Subcutaneous abdominal adipose tissue (tissue), 5 donors: ENCODE measurements at regions not wholly inside any gene's neighbourhood (a gene's known extent, or its start where the extent isn't known, plus 50 kb on each side); places are given as distances from the start of the nearest gene placed in this dataset.

Source experiments
- H3K27ac ChIP-seq: one replicate; pipeline ENCODE4 v1.7.0; 2013; ENCODE audit warnings: low read depth, mild to moderate bottlenecking, inconsistent platforms, low read length, moderate library complexity
- H3K27me3 ChIP-seq, 5 donors: one replicate each; pipeline ENCODE4 v1.7.0; 2013; ENCODE audit warnings: low read length in 5 of 5, inconsistent platforms in 1 of 5; ENCODE audit not compliant: control insufficient read depth in 5 of 5, insufficient read depth in 4 of 5
- H3K36me3 ChIP-seq, 5 donors: one replicate each; pipeline ENCODE4 v1.7.0; 2013; ENCODE audit warnings: low read length in 5 of 5; ENCODE audit not compliant: control insufficient read depth in 5 of 5, insufficient read depth in 5 of 5
- H3K4me1 ChIP-seq, 5 donors: one replicate each; pipeline ENCODE4 v1.7.0; 2013; ENCODE audit warnings: low read length in 5 of 5, mild to moderate bottlenecking in 3 of 5, moderate library complexity in 1 of 5; ENCODE audit not compliant: control insufficient read depth in 5 of 5, insufficient read depth in 5 of 5
- H3K4me3 ChIP-seq, 5 donors: one replicate each; pipeline ENCODE4 v1.7.0; 2013; ENCODE audit warnings: low read length in 5 of 5, low read depth in 1 of 5
- H3K9ac ChIP-seq, 5 donors: one replicate each; pipeline ENCODE4 v1.7.0; 2013; ENCODE audit warnings: low read length in 5 of 5, mild to moderate bottlenecking in 4 of 5, moderate library complexity in 3 of 5
- H3K9me3 ChIP-seq, 5 donors: one replicate each; pipeline ENCODE4 v1.7.0; 2013; ENCODE audit warnings: low read length in 5 of 5; ENCODE audit not compliant: control insufficient read depth in 5 of 5
- donor health status: healthy.
- donor health status: healthy.
- donor health status: healthy.
- donor health status: healthy.
- donor health status: healthy.

DNA sequence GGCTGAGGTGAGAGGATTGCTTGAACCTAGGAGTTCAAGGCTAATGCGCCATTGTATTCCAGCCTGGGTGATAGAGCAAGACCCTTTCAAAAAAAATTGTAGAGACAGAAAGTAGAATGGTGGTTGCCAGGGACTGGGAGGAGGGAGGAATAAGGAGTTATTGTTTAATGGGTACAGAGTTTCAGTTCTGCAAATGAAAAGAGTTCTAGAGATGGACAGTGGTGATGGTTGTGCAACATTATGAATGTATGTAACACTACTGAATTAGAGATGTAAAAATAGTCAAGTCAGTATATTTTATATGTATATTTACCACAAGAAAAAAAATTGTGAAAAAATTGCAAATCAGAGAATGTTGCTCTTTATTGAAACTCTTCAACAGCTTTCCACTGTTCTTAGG, 266.5 kb upstream of the NPY start:
- Histone ChIP-seq H3K4me1 (no peaks in the 10 kb centered on the region), H3K27ac (no peak overlapping the region), H3K4me3 (no peak overlapping the region), H3K36me3 (no peaks in the 10 kb centered on the region), H3K9ac (no peak overlapping the region), H3K27me3 (no peaks in the 10 kb centered on the region), H3K9me3 (peaks cover 0 to 10% (median 0%) of the 10 kb centered on the region in 5 donors)

- peaks cover 0 to 7% (median 0%) of the 10 kb centered on the region in 5 donors for H3K9me3 ChIP-seq
- no peaks in the 10 kb centered on the region for H3K4me1 ChIP-seq
- H3K36me3 ChIP-seq = no peaks in the 10 kb centered on the region
- H3K27me3 ChIP-seq = no peaks in the 10 kb centered on the region
- H3K9ac ChIP-seq = no peak overlapping the region
- H3K4me3 ChIP-seq = no peak overlapping the region
- no peak overlapping the region for H3K27ac ChIP-seq
Observed at GRCh38 chr7:24018331-24018730, 265.7 kb upstream of the NPY start.

DNA sequence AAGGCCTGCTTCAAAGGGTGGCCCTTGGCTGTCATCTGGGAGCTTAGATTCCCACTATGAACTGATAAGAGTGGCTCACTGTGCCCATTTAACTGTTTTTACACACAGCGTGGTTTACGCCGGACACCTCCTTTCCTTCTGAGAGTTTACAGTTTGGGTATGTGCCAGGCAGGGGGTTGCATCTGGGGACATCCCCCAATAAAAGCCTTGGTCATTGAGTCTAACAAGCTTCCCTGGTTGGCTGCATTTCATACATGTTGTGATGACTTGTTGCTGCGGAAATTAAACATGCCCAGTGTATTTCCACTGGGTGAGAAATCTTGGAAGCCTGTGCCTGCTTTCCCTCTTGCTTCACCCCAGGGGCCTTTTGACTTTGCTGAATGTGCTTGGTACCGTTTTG, 264.1 kb upstream of the NPY start:
- H3K9ac ChIP-seq = no peak overlapping the region
- no peak overlapping the region for H3K27ac ChIP-seq
- peaks cover 0 to 3% (median 0%) of the 10 kb centered on the region in 5 donors for H3K9me3 ChIP-seq
- no peaks in the 10 kb centered on the region for H3K27me3 ChIP-seq
- no peaks in the 10 kb centered on the region for H3K4me1 ChIP-seq
- no peak overlapping the region for H3K4me3 ChIP-seq
- no peaks in the 10 kb centered on the region for H3K36me3 ChIP-seq

DNA sequence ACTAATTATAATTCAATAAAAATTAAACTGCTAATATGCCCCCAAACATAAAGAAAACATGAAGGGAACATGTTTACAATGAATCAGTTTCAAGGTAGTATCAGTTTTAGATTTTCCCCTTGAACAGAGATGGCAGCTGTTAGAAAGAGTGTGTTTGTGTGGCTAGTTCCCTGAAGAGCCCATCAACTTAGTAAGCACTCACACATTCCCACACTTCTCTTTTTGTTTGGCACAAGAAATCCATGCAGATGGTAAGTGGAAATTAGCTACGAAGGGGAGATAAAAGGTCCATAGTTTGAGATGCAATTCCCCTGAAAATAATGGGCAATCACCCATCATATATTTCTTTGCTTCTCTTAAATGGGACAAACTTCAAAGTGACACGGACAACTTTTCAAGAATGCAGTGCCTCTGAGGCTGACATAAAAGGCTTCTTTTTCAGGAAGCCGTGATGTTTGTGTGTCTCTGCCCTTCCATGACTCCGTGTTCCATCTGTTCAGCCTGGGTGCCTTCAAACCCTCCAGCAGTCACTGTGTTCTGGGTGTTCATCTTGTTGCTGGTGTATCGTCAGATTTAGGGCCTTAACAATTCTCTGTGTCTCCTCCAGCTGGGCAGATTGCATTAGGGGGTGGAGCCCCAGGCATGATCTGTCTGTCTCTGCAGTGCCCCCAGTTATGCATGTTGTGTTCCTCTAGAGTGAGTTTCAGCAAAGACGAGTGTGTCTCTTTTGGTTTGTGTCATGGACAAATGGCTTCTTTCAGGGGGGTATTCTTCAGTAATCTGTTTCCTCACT, 259.5 kb upstream of the NPY start:
- Histone ChIP-seq H3K27ac (no peak overlapping the region), H3K9me3 (no peaks in the 10 kb centered on the region), H3K27me3 (no peaks in the 10 kb centered on the region), H3K4me1 (no peaks in the 10 kb centered on the region), H3K4me3 (no peak overlapping the region), H3K9ac (no peak overlapping the region), H3K36me3 (no peaks in the 10 kb centered on the region)

- Histone ChIP-seq H3K27ac (no peak overlapping the region), H3K9ac (no peak overlapping the region), H3K27me3 (no peaks in the 10 kb centered on the region), H3K4me3 (no peak overlapping the region), H3K36me3 (no peaks in the 10 kb centered on the region), H3K9me3 (no peaks in the 10 kb centered on the region), H3K4me1 (no peaks in the 10 kb centered on the region)
Observed at GRCh38 chr7:24025094-24025493, 258.9 kb upstream of the NPY start.

DNA sequence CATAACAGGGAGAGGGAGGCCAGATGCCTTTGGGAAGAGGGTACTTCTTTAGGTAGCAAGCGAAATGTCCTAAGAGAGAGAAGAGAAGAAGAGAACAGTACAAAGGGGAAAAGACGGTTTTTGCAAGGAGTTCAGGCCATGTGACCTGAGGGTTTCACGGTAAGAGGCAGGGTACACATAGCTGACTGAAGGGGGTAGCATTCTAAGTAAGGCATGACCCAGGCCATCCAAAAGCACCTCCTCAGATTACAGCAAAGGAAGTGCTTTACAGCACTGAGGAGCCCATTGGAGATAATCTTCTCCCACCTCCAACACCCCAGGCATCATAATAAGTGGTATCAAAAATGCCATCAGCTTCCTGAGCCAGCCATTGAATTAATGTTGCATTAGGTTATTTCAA, 258.2 kb upstream of the NPY start:
- H3K27me3 ChIP-seq = no peaks in the 10 kb centered on the region
- no peaks in the 10 kb centered on the region for H3K9me3 ChIP-seq
- H3K9ac ChIP-seq = no peak overlapping the region
- no peaks in the 10 kb centered on the region for H3K4me1 ChIP-seq
- no peak overlapping the region for H3K27ac ChIP-seq
- no peaks in the 10 kb centered on the region for H3K36me3 ChIP-seq
- H3K4me3 ChIP-seq = no peak overlapping the region

DNA sequence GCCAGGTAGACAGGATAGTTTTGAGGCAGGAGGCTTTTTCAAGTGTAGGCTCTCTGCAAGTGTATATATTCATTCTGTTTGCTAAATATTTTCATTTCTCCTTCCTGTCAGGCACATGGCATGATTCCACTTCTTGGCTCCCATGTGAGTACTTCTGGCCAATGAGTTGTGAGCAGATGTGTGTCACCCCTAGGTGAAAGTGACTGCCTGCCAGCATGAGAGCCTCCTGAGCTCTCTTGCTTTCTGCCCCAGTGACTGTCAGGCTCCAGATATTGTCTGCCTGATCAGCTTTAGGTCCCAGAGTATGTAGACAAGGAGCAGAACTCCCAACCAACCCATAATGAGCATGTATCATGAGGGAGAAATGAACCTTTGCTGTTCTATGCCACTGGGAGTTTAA, 257.6 kb upstream of the NPY start:
- Histone ChIP-seq H3K9ac (no peak overlapping the region), H3K27ac (no peak overlapping the region), H3K4me3 (no peak overlapping the region), H3K36me3 (no peaks in the 10 kb centered on the region), H3K4me1 (no peaks in the 10 kb centered on the region), H3K9me3 (no peaks in the 10 kb centered on the region), H3K27me3 (no peaks in the 10 kb centered on the region)

GRCh38 chr7:24029068-24029467, 254.9 kb upstream of the NPY start:
- Histone ChIP-seq H3K27me3 (no peaks in the 10 kb centered on the region), H3K4me3 (no peak overlapping the region), H3K36me3 (no peaks in the 10 kb centered on the region), H3K9ac (no peak overlapping the region), H3K4me1 (no peaks in the 10 kb centered on the region), H3K9me3 (no peaks in the 10 kb centered on the region), H3K27ac (no peak overlapping the region)

- H3K9ac ChIP-seq = no peak overlapping the region
- no peaks in the 10 kb centered on the region for H3K27me3 ChIP-seq
- no peaks in the 10 kb centered on the region for H3K9me3 ChIP-seq
- H3K36me3 ChIP-seq = no peaks in the 10 kb centered on the region
- no peak overlapping the region for H3K27ac ChIP-seq
- H3K4me1 ChIP-seq = no peaks in the 10 kb centered on the region
- no peak overlapping the region for H3K4me3 ChIP-seq
Observed at GRCh38 chr7:24034251-24034650, 249.7 kb upstream of the NPY start.

- Histone ChIP-seq H3K4me3 (no peak overlapping the region), H3K27me3 (no peaks in the 10 kb centered on the region), H3K36me3 (no peaks in the 10 kb centered on the region), H3K9ac (no peak overlapping the region), H3K4me1 (no peaks in the 10 kb centered on the region), H3K27ac (no peak overlapping the region), H3K9me3 (no peaks in the 10 kb centered on the region)
Observed at GRCh38 chr7:24035366-24036032, 248.5 kb upstream of the NPY start.
